ENCODE measurements at regions not wholly inside any gene's neighbourhood (a gene's known extent, or its start where the extent isn't known, plus 50 kb on each side); places are given as distances from the start of the nearest gene placed in this dataset.
A peak's percentile ranks its signal among the peaks of the same experiment; 100 is the strongest.

DNA sequence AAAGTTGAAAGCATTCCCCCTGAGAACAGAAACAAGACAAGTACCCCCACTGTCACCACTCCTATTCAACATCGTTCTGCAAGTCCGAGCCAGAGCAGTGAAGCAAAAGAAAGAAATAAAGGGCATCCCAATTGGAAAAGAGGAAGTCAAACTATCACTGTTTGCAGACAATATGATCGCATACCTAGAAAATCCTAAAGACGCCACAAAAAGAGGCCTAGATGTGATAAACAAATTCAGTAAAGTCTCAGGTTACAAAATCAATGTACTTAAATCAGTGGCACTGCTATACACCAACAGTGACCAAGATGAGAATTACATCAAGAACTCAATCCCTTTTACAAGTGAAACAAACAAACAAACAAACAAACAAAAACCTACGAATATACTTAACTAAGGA lies 87.7 kb upstream of the COCH start:
- no peak overlapping the region for H3K9ac ChIP-seq (ENCODE audit: low read length)
- no peaks in the 10 kb centered on the region for H3K36me3 ChIP-seq (ENCODE audit: low read depth, low read length)
- ATAC-seq: no peak
- TF ChIP-seq EZH2 (IDR thresholded peaks at IDR 0.05; ENCODE audit: low read length, unreplicated experiment): no peak
- TF ChIP-seq EZH2phosphoT487 (IDR thresholded peaks at IDR 0.05; ENCODE audit: borderline replicate concordance, low read length): no peak
- TF ChIP-seq, protein P1, sequence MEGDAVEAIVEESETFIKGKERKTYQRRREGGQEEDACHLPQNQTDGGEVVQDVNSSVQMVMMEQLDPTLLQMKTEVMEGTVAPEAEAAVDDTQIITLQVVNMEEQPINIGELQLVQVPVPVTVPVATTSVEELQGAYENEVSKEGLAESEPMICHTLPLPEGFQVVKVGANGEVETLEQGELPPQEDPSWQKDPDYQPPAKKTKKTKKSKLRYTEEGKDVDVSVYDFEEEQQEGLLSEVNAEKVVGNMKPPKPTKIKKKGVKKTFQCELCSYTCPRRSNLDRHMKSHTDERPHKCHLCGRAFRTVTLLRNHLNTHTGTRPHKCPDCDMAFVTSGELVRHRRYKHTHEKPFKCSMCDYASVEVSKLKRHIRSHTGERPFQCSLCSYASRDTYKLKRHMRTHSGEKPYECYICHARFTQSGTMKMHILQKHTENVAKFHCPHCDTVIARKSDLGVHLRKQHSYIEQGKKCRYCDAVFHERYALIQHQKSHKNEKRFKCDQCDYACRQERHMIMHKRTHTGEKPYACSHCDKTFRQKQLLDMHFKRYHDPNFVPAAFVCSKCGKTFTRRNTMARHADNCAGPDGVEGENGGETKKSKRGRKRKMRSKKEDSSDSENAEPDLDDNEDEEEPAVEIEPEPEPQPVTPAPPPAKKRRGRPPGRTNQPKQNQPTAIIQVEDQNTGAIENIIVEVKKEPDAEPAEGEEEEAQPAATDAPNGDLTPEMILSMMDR (conservative IDR thresholded peaks at IDR 0.05; ENCODE audit: low read depth, low read length): no peak
- H3K9me3 ChIP-seq (ENCODE audit: low read length): no peaks in the 10 kb centered on the region
- H3K4me2 ChIP-seq (ENCODE audit: low read length): no peak overlapping the region
- no peaks in the 10 kb centered on the region for H3F3A ChIP-seq (ENCODE audit: low read length, unreplicated experiment)
- no peaks in the 10 kb centered on the region for H3K79me2 ChIP-seq (ENCODE audit: low read length)
- no peaks in the 10 kb centered on the region for H3K27me3 ChIP-seq (ENCODE audit: low read length)
- no peak overlapping the region for H2AFZ ChIP-seq (ENCODE audit: low read length)
- H3K4me3 ChIP-seq (ENCODE audit: low read length): no peak overlapping the region
- ChIA-PET POLR2A (ENCODE audit: unreplicated experiment) (no interaction called here), CTCF (no interaction called here)
- no peaks in the 10 kb centered on the region for H4K20me1 ChIP-seq (ENCODE audit: low read length)
- H3K27ac ChIP-seq (ENCODE audit: low read length): no peak overlapping the region
- no TSS peak for BruUV-seq (replicated peaks)
- no peak for DNase-seq
- H3K4me1 ChIP-seq (ENCODE audit: insufficient read depth, low read length): no peaks in the 10 kb centered on the region
- intact Hi-C loops (cut with micrococcal nuclease): no loop called here
- no peaks in the 10 kb centered on the region for H3K9me2 ChIP-seq (replicated peaks; ENCODE audit: low read length)

DNA sequence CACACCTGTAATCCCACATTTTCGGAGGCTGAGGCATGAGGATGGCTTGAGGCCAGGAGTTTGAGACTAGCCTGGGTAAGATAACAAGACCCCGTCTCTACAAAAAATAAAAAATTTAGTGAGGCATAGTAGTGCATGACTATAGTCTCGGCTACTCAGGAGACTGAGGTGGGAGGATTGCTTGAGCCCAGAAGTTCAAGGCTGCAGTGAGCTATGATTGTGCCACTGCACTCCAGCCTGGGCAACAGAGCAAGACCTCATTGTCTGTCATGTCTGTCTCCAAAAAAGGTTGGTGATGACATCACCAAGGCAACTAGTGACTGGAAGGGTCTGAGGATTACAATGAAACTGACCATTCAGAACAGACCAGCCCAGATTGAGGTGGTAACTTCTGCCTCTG lies 83.5 kb upstream of the COCH start:
- intact Hi-C loops (cut with micrococcal nuclease): no loop called here
- Histone ChIP-seq H3K9me3 (ENCODE audit: low read length) (no peaks in the 10 kb centered on the region), H4K20me1 (ENCODE audit: low read length) (no peaks in the 10 kb centered on the region), H3K4me3 (ENCODE audit: low read length) (no peak overlapping the region), H3K27ac (ENCODE audit: low read length) (no peak overlapping the region), H3K27me3 (ENCODE audit: low read length) (no peaks in the 10 kb centered on the region), H3K79me2 (ENCODE audit: low read length) (no peaks in the 10 kb centered on the region), H3F3A (ENCODE audit: low read length, unreplicated experiment) (no peaks in the 10 kb centered on the region), H3K4me2 (ENCODE audit: low read length) (no peak overlapping the region), H2AFZ (ENCODE audit: low read length) (no peak overlapping the region), H3K36me3 (ENCODE audit: low read depth, low read length) (no peaks in the 10 kb centered on the region), H3K4me1 (ENCODE audit: insufficient read depth, low read length) (no peaks in the 10 kb centered on the region), H3K9me2 (replicated peaks; ENCODE audit: low read length) (no peaks in the 10 kb centered on the region), H3K9ac (ENCODE audit: low read length) (no peak overlapping the region)
- TF ChIP-seq EZH2phosphoT487 (IDR thresholded peaks at IDR 0.05; ENCODE audit: borderline replicate concordance, low read length): no peak
- DNase-seq (peak; percentile 40), ATAC-seq (no peak; the same call in 1 of the 2 replicates)
- BruUV-seq (replicated peaks): no TSS peak
- POLR2A ChIA-PET (ENCODE audit: unreplicated experiment): no interaction called here
- CTCF ChIA-PET: no interaction called here

DNA sequence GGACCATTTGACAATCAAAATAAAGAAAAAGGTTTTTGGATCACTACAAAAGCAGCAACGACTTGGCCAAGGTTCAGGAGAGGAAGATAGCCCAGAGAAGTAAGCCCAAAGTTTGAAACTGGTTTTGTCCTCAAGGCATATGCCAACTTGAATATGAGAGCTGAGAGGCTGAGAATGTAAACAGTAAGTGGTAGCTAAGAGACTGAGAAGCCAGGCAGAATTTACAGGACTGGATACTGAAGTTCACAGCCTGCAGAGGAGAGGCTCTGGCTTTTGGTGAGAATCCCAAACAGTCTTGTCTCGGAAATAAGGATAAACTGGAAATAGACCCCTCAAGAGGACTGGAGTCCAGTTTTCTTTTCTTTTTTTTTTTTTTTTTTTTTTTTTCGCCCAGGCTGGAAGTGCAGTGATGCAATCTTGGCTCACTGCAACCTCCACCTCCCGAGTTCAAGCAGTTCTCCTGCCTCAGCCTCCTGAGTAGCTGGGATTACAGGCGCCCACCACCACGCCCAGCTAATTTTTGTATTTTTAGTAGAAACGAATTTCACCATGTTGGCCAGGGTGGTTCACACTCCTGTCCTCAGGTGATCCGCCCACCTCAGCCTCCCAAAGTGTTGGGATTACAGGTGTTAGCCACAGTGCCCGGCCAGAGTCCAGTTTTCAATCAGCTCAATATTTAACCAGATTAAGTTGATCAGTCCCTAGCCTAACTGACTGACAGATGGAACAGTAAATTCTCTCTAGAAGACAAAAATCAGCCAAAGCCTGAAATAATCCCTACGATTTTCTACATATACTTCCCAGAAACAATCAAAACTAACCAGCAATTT lies 82.6 kb upstream of the COCH start:
- H3K9ac ChIP-seq (ENCODE audit: low read length): no peak overlapping the region
- no peaks in the 10 kb centered on the region for H3K27me3 ChIP-seq (ENCODE audit: low read length)
- no peaks in the 10 kb centered on the region for H3F3A ChIP-seq (ENCODE audit: low read length, unreplicated experiment)
- ChIA-PET POLR2A (ENCODE audit: unreplicated experiment) (no interaction called here), CTCF (no interaction called here)
- no peaks in the 10 kb centered on the region for H3K9me2 ChIP-seq (replicated peaks; ENCODE audit: low read length)
- no peaks in the 10 kb centered on the region for H3K79me2 ChIP-seq (ENCODE audit: low read length)
- intact Hi-C loops (cut with micrococcal nuclease): no loop called here
- TF ChIP-seq EZH2phosphoT487 (IDR thresholded peaks at IDR 0.05; ENCODE audit: borderline replicate concordance, low read length): no peak
- TF ChIP-seq, protein P1 (conservative IDR thresholded peaks at IDR 0.05; ENCODE audit: low read depth, low read length): no peak
- no peak for TF ChIP-seq EZH2 (IDR thresholded peaks at IDR 0.05; ENCODE audit: low read length, unreplicated experiment)
- no peaks in the 10 kb centered on the region for H3K9me3 ChIP-seq (ENCODE audit: low read length)
- no peaks in the 10 kb centered on the region for H3K4me1 ChIP-seq (ENCODE audit: insufficient read depth, low read length)
- DNase-seq: no peak
- no peaks in the 10 kb centered on the region for H3K36me3 ChIP-seq (ENCODE audit: low read depth, low read length)
- no peak overlapping the region for H3K27ac ChIP-seq (ENCODE audit: low read length)
- BruUV-seq (replicated peaks): no TSS peak
- ATAC-seq: no peak
- H2AFZ ChIP-seq (ENCODE audit: low read length): no peak overlapping the region
- no peak overlapping the region for H3K4me2 ChIP-seq (ENCODE audit: low read length)
- H3K4me3 ChIP-seq (ENCODE audit: low read length): no peak overlapping the region
- H4K20me1 ChIP-seq (ENCODE audit: low read length): no peaks in the 10 kb centered on the region

Data from PC-3 (cell line).